ENCODE measurements at regions not wholly inside any gene's neighbourhood (a gene's known extent, or its start where the extent isn't known, plus 50 kb on each side); places are given as distances from the start of the nearest gene placed in this dataset.

GRCh38 chr4:11081006-11081405 lies 347.7 kb downstream of the HS3ST1 start:
- TF ChIP-seq POLR2A (IDR thresholded peaks at IDR 0.05), result no peak
- TF ChIP-seq CTCF (IDR thresholded peaks at IDR 0.05), result no peak

Measured in body of pancreas (tissue), 4 donors.